MM.1S (cell line): ENCODE measurements at regions not wholly inside any gene's neighbourhood (a gene's known extent, or its start where the extent isn't known, plus 50 kb on each side); places are given as distances from the start of the nearest gene placed in this dataset.

Experiments used
- DNase-seq: peaks from one replicate; pipeline ENCODE4 v3.0.0-alpha.2; 2015
- H2AFZ ChIP-seq: fragments of 300-600 bp; sonication (generic); 2 replicates; pipeline ENCODE4 v1.6.0; 2016; ENCODE audit warnings: antibody characterized with exemption, low read length
- H3F3A ChIP-seq: fragments of 300-600 bp; sonication (generic); 2 replicates; pipeline ENCODE4 v1.6.1; 2016; ENCODE audit warnings: mild to moderate bottlenecking, antibody characterized with exemption, low read length, moderate library complexity, mixed read lengths; ENCODE audit not compliant: insufficient read depth
- H3K27ac ChIP-seq: fragments of 300-600 bp; sonication (generic); 2 replicates; pipeline ENCODE4 v1.5.1; 2016; ENCODE audit warnings: mild to moderate bottlenecking, low read length
- H3K27me3 ChIP-seq: fragments of 300-600 bp; sonication (generic); replicated peaks from 2 replicates; pipeline ENCODE4 v1.6.0; 2016; ENCODE audit warnings: low read length; ENCODE audit not compliant: insufficient read depth
- H3K36me3 ChIP-seq: fragments of 300-600 bp; sonication (generic); replicated peaks from 2 replicates; pipeline ENCODE4 v1.6.1; 2016; ENCODE audit warnings: mild to moderate bottlenecking, low read length, mixed read lengths; ENCODE audit not compliant: insufficient read depth
- H3K4me1 ChIP-seq: fragments of 300-600 bp; sonication (generic); 2 replicates; pipeline ENCODE4 v1.6.1; 2016; ENCODE audit warnings: low read length, mixed read lengths
- H3K4me2 ChIP-seq: fragments of 300-600 bp; sonication (generic); 2 replicates; pipeline ENCODE4 v1.6.0; 2016; ENCODE audit warnings: low read depth, low read length
- H3K4me3 ChIP-seq: fragments of 300-600 bp; sonication (generic); 2 replicates; pipeline ENCODE4 v1.5.1; 2016; ENCODE audit warnings: low read length, mixed read lengths
- H3K79me2 ChIP-seq: fragments of 300-600 bp; sonication (generic); 2 replicates; pipeline ENCODE4 v1.6.1; 2016; ENCODE audit warnings: mixed run types, low read length, mixed read lengths
- H3K9ac ChIP-seq: fragments of 300-600 bp; sonication (generic); 2 replicates; pipeline ENCODE4 v1.6.1; 2016; ENCODE audit warnings: low read length, mixed read lengths
- H3K9me2 ChIP-seq: fragments of 300-600 bp; sonication (generic); replicated peaks from 2 replicates; pipeline ENCODE4 v1.6.1; 2016; ENCODE audit warnings: mild to moderate bottlenecking, low read length, mixed read lengths; ENCODE audit not compliant: insufficient read depth
- H3K9me3 ChIP-seq: fragments of 300-600 bp; sonication (generic); replicated peaks from 2 replicates; pipeline ENCODE4 v1.6.1; 2016; ENCODE audit warnings: mild to moderate bottlenecking, low read length, mixed read lengths; ENCODE audit not compliant: insufficient read depth
- H4K20me1 ChIP-seq: fragments of 300-600 bp; sonication (generic); 2 replicates; pipeline ENCODE4 v1.6.1; 2016; ENCODE audit warnings: mild to moderate bottlenecking, low read length, moderate library complexity, mixed read lengths; ENCODE audit not compliant: insufficient read depth
- EZH2 ChIP-seq: fragments of 300-600 bp; sonication (generic); optimal IDR thresholded peaks from 2 replicates; pipeline ENCODE3; 2017; ENCODE audit warnings: low read depth, mild to moderate bottlenecking, antibody characterized with exemption, low read length, mixed read lengths
- EZH2phosphoT487 ChIP-seq: fragments of 300-600 bp; sonication (generic); IDR thresholded peaks from 2 replicates; pipeline ENCODE4 v1.6.1; 2018; ENCODE audit warnings: antibody characterized with exemption, low read length
- TF ChIP-seq, protein P1 (sequence below): fragments of 300-600 bp; sonication (generic); IDR thresholded peaks from 2 replicates; pipeline ENCODE4 v1.5.1; 2016; ENCODE audit warnings: antibody characterized with exemption, low read length, mixed read lengths

DNA sequence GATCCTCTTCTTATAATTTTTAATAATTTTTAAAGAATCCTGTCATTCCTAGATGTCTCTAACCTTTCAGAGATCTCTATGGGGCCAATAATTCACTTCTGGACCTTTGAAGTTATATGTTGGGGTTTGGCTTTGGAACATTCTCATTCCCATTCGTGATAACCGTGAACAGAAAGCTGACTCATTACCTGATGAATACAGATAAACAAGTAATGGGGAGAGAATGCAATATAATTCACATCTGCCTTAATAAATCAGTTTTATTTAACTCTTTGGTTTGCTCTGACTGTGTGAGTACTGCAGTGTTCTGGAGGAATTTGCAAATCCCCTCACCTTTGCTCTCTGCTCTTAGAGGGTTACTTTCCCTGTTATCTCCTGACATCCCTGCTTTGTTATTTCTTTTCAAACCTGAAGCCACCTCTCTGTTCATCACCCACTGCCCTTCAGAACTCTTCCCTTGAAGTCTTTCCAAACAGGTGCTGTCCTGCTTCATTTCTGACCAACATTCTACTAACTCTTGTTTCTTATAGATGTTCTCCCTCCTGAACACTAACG lies 79.6 kb upstream of the SLC38A2 start:
- Histone ChIP-seq H3F3A (no peaks in the 10 kb centered on the region), H3K27ac (no peak overlapping the region), H4K20me1 (no peaks in the 10 kb centered on the region), H3K36me3 (no peaks in the 10 kb centered on the region), H3K4me2 (no peak overlapping the region), H3K79me2 (no peaks in the 10 kb centered on the region), H3K4me3 (no peak overlapping the region), H3K27me3 (no peaks in the 10 kb centered on the region), H2AFZ (no peak overlapping the region), H3K9ac (no peak overlapping the region), H3K9me3 (no peaks in the 10 kb centered on the region), H3K9me2 (no peaks in the 10 kb centered on the region), H3K4me1 (peaks cover 17% of the 10 kb centered on the region; the same call in 1 of the 2 replicates)
- no peak for DNase-seq
- TF ChIP-seq EZH2phosphoT487 (no peak), EZH2 (no peak)
- TF ChIP-seq, protein P1, sequence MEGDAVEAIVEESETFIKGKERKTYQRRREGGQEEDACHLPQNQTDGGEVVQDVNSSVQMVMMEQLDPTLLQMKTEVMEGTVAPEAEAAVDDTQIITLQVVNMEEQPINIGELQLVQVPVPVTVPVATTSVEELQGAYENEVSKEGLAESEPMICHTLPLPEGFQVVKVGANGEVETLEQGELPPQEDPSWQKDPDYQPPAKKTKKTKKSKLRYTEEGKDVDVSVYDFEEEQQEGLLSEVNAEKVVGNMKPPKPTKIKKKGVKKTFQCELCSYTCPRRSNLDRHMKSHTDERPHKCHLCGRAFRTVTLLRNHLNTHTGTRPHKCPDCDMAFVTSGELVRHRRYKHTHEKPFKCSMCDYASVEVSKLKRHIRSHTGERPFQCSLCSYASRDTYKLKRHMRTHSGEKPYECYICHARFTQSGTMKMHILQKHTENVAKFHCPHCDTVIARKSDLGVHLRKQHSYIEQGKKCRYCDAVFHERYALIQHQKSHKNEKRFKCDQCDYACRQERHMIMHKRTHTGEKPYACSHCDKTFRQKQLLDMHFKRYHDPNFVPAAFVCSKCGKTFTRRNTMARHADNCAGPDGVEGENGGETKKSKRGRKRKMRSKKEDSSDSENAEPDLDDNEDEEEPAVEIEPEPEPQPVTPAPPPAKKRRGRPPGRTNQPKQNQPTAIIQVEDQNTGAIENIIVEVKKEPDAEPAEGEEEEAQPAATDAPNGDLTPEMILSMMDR = no peak

DNA sequence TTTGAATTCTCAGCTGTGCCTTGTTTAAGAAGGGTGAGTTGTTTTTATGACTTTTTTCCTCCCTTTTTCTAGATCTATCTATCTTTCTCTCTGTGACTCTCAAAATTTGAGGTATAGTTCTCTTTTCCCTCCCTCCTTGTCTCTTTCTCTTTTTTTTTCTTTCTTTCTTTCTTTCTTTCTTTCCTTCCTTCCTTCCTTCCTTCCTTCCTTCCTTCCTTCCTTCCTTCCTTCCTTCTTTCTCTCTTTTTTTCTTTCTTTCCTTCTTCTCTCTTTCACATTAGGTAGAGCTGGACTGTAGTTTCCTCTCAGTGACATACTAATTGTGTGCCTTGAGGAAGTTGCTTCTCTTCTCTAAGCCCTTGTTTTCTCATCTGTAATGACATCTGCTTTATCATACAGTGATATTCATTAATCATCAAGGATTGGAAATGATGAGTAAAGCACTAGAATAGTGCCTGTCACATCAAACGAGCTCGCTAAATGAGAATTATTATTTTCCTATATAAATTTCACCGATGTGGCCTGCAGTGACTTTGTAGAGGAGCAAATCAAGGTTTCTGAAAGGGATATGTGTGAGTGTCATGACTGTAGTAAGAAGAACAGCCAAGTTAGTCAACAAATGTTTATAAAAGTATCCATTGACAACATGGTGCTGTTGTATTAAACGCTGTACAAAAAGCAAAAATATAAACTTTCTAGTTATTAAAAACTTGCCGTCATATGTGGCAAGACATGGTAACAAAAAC lies 78.9 kb upstream of the SLC38A2 start:
- H3F3A ChIP-seq = no peaks in the 10 kb centered on the region
- peaks cover 16% of the 10 kb centered on the region; the same call in 1 of the 2 replicates for H3K4me1 ChIP-seq
- no peak overlapping the region for H2AFZ ChIP-seq
- no peak overlapping the region for H3K4me3 ChIP-seq
- no peak overlapping the region for H3K27ac ChIP-seq
- no peaks in the 10 kb centered on the region for H3K9me3 ChIP-seq
- no peak overlapping the region for H3K9ac ChIP-seq
- H3K36me3 ChIP-seq = no peaks in the 10 kb centered on the region
- H3K27me3 ChIP-seq = no peaks in the 10 kb centered on the region
- no peaks in the 10 kb centered on the region for H3K9me2 ChIP-seq
- no peak for TF ChIP-seq EZH2phosphoT487
- TF ChIP-seq, protein P1 = no peak
- no peak for TF ChIP-seq EZH2
- H4K20me1 ChIP-seq = no peaks in the 10 kb centered on the region
- H3K79me2 ChIP-seq = no peaks in the 10 kb centered on the region
- DNase-seq = no peak
- no peak overlapping the region for H3K4me2 ChIP-seq

DNA sequence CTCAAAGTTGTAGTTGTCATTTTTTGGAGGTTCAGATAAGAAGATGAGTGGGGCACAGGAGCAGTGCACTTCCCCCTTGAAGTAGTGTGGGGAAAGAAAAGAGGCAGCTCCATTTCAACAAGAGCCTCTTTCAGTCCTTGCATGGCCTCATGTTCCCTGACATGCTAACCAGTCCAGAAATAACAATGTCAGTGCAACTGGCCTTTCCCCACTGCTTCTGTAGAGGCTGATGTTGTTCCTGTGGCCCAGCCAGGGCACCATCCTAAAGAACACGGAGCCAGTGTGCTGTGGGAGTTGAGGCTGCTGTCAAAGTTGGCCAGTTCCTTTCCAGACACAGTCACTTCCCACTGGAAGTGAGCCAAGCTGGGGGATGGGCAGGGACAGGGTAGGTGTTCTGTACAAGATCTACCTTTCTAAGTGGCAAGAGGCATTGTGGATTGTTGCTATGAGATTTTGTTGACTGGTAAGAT lies 77.7 kb upstream of the SLC38A2 start:
- no peaks in the 10 kb centered on the region for H3F3A ChIP-seq
- H3K79me2 ChIP-seq = no peaks in the 10 kb centered on the region
- H3K9ac ChIP-seq = no peak overlapping the region
- no peak overlapping the region for H3K4me3 ChIP-seq
- no peak overlapping the region for H3K4me2 ChIP-seq
- H3K27ac ChIP-seq = no peak overlapping the region
- H3K9me2 ChIP-seq = no peaks in the 10 kb centered on the region
- H3K36me3 ChIP-seq = no peaks in the 10 kb centered on the region
- H3K27me3 ChIP-seq = no peaks in the 10 kb centered on the region
- no peak for DNase-seq
- TF ChIP-seq EZH2phosphoT487 = no peak
- TF ChIP-seq, protein P1 = no peak
- no peak for TF ChIP-seq EZH2
- H4K20me1 ChIP-seq = no peaks in the 10 kb centered on the region
- H3K4me1 ChIP-seq = 0 out of 2 replicates have a peak, but pooled peaks cover 5% of the 10 kb centered on the region
- H3K9me3 ChIP-seq = no peaks in the 10 kb centered on the region
- no peak overlapping the region for H2AFZ ChIP-seq
